Duodenal mucosa (tissue), 2 donors: ENCODE measurements at regions not wholly inside any gene's neighbourhood (a gene's known extent, or its start where the extent isn't known, plus 50 kb on each side); places are given as distances from the start of the nearest gene placed in this dataset.

ENCODE experiments used
- H3K27ac ChIP-seq: one replicate; pipeline ENCODE4 v1.7.0; 2013; ENCODE audit warnings: low read depth, low read length
- H3K27me3 ChIP-seq, 2 donors: one replicate each; pipeline ENCODE4 v1.7.0; 2013; ENCODE audit warnings: low read length in 2 of 2, control low read depth in 1 of 2; ENCODE audit not compliant: insufficient read depth in 2 of 2, control insufficient read depth in 1 of 2
- H3K36me3 ChIP-seq, 2 donors: one replicate each; pipeline ENCODE4 v1.7.0; 2013; ENCODE audit warnings: low read length in 2 of 2, control low read depth in 1 of 2; ENCODE audit not compliant: insufficient read depth in 2 of 2, control insufficient read depth in 1 of 2
- H3K4me1 ChIP-seq, 2 donors: one replicate each; pipeline ENCODE4 v1.7.0; 2013; ENCODE audit warnings: low read length in 2 of 2, control low read depth in 1 of 2; ENCODE audit not compliant: insufficient read depth in 2 of 2, control insufficient read depth in 1 of 2
- H3K4me3 ChIP-seq, 2 donors: one replicate each; pipeline ENCODE4 v1.7.0; 2013; ENCODE audit warnings: low read length in 2 of 2, low read depth in 1 of 2
- H3K9ac ChIP-seq, 2 donors: one replicate each; pipeline ENCODE4 v1.7.0; 2013; ENCODE audit warnings: low read length in 2 of 2, low read depth in 1 of 2
- H3K9me3 ChIP-seq, 2 donors: one replicate each; pipeline ENCODE4 v1.7.0; 2013; ENCODE audit warnings: low read length in 2 of 2, control low read depth in 1 of 2; ENCODE audit not compliant: control insufficient read depth in 1 of 2

GRCh38 chr3:101946906-101947305 is 97.6 kb downstream of the NFKBIZ start:
- Histone ChIP-seq H3K4me3 (no peak overlapping the region), H3K9ac (no peak overlapping the region), H3K4me1 (peaks cover 0 to 3% of the 10 kb centered on the region in 2 donors), H3K36me3 (no peaks in the 10 kb centered on the region), H3K27ac (no peak overlapping the region), H3K9me3 (no peaks in the 10 kb centered on the region), H3K27me3 (no peaks in the 10 kb centered on the region)

GRCh38 chr3:101950510-101950909 is 101.2 kb downstream of the NFKBIZ start:
- H3K4me1 ChIP-seq, result no peaks in the 10 kb centered on the region
- no peaks in the 10 kb centered on the region for H3K36me3 ChIP-seq
- H3K9me3 ChIP-seq, result no peaks in the 10 kb centered on the region
- no peak overlapping the region for H3K9ac ChIP-seq
- no peak overlapping the region for H3K27ac ChIP-seq
- H3K4me3 ChIP-seq, result no peak overlapping the region
- H3K27me3 ChIP-seq, result no peaks in the 10 kb centered on the region

GRCh38 chr3:101950985-101951733 is 101.8 kb downstream of the NFKBIZ start:
- no peaks in the 10 kb centered on the region for H3K36me3 ChIP-seq
- H3K27me3 ChIP-seq, result no peaks in the 10 kb centered on the region
- H3K9me3 ChIP-seq, result no peaks in the 10 kb centered on the region
- H3K4me3 ChIP-seq, result no peak overlapping the region
- no peak overlapping the region for H3K9ac ChIP-seq
- no peaks in the 10 kb centered on the region for H3K4me1 ChIP-seq
- no peak overlapping the region for H3K27ac ChIP-seq

GRCh38 chr3:101954361-101954760 is 105.0 kb downstream of the NFKBIZ start:
- no peaks in the 10 kb centered on the region for H3K4me1 ChIP-seq
- H3K4me3 ChIP-seq, result no peak overlapping the region
- H3K9ac ChIP-seq, result no peak overlapping the region
- H3K27me3 ChIP-seq, result no peaks in the 10 kb centered on the region
- H3K36me3 ChIP-seq, result no peaks in the 10 kb centered on the region
- H3K27ac ChIP-seq, result no peak overlapping the region
- no peaks in the 10 kb centered on the region for H3K9me3 ChIP-seq

GRCh38 chr3:101954936-101955335 is 105.6 kb downstream of the NFKBIZ start:
- H3K9me3 ChIP-seq, result no peaks in the 10 kb centered on the region
- H3K27me3 ChIP-seq, result no peaks in the 10 kb centered on the region
- H3K4me1 ChIP-seq, result no peaks in the 10 kb centered on the region
- H3K9ac ChIP-seq, result no peak overlapping the region
- no peaks in the 10 kb centered on the region for H3K36me3 ChIP-seq
- H3K4me3 ChIP-seq, result no peak overlapping the region
- H3K27ac ChIP-seq, result no peak overlapping the region

- H3K27me3 ChIP-seq, result no peaks in the 10 kb centered on the region
- H3K27ac ChIP-seq, result no peak overlapping the region
- H3K9me3 ChIP-seq, result no peaks in the 10 kb centered on the region
- no peak overlapping the region for H3K9ac ChIP-seq
- no peaks in the 10 kb centered on the region for H3K36me3 ChIP-seq
- no peak overlapping the region for H3K4me3 ChIP-seq
- H3K4me1 ChIP-seq, result no peaks in the 10 kb centered on the region
These were observed 112.7 kb downstream of the NFKBIZ start for GRCh38 chr3:101962055-101962454.

- Histone ChIP-seq H3K9me3 (no peaks in the 10 kb centered on the region), H3K36me3 (no peaks in the 10 kb centered on the region), H3K27me3 (no peaks in the 10 kb centered on the region), H3K4me3 (no peak overlapping the region), H3K27ac (no peak overlapping the region), H3K9ac (no peak overlapping the region), H3K4me1 (no peaks in the 10 kb centered on the region)
These were observed 114.6 kb downstream of the NFKBIZ start for GRCh38 chr3:101963902-101964362.

GRCh38 chr3:101964861-101965260 is 115.5 kb downstream of the NFKBIZ start:
- Histone ChIP-seq H3K9ac (no peak overlapping the region), H3K27me3 (no peaks in the 10 kb centered on the region), H3K4me3 (no peak overlapping the region), H3K4me1 (no peaks in the 10 kb centered on the region), H3K36me3 (no peaks in the 10 kb centered on the region), H3K27ac (no peak overlapping the region), H3K9me3 (no peaks in the 10 kb centered on the region)

GRCh38 chr3:101966226-101966625 is 116.9 kb downstream of the NFKBIZ start:
- H3K36me3 ChIP-seq, result no peaks in the 10 kb centered on the region
- no peak overlapping the region for H3K4me3 ChIP-seq
- no peak overlapping the region for H3K9ac ChIP-seq
- H3K4me1 ChIP-seq, result no peaks in the 10 kb centered on the region
- H3K27ac ChIP-seq, result no peak overlapping the region
- H3K9me3 ChIP-seq, result no peaks in the 10 kb centered on the region
- no peaks in the 10 kb centered on the region for H3K27me3 ChIP-seq

GRCh38 chr3:101970212-101970611 is 120.9 kb downstream of the NFKBIZ start:
- Histone ChIP-seq H3K9me3 (no peaks in the 10 kb centered on the region), H3K4me3 (no peak overlapping the region), H3K36me3 (no peaks in the 10 kb centered on the region), H3K27ac (no peak overlapping the region), H3K4me1 (no peaks in the 10 kb centered on the region), H3K9ac (no peak overlapping the region), H3K27me3 (no peaks in the 10 kb centered on the region)
